ENCODE measurements at regions not wholly inside any gene's neighbourhood (a gene's known extent, or its start where the extent isn't known, plus 50 kb on each side); places are given as distances from the start of the nearest gene placed in this dataset.

DNA sequence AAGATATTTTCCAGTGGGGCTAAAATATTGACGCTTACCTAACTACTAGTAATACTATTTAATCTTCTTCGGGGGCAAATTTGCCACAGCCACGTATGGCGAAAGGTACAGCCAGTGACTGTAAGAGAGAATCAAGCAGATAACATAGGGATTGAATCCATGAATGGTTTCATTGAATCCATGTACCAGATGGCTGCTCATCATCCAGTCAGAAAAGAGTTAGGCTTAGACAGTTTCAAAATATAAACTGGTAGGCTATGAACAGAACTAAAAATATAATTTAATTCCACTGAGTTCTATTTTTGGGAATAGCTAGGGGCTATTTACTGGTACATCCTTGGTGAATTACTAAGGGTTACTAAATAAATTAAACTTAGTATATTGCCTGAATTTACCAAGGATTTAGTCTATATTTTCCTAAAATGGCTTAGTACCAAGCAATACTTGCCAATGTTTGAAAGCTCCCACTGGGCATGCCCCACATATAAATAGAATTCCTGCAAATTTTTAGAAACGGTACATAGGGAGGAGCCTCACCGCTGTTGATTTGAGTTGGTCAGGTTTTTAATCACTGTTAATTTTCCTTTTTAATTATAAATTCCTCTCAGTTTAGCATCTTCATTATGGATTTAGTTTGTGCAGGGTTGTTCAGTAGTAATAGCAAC, 55.8 kb upstream of the VLDLR start:
- no peak for ATAC-seq (ENCODE audit: poor library complexity)
- no peaks in the 10 kb centered on the region for H3K9me3 ChIP-seq (ENCODE audit: control insufficient read depth in 1 of 2, insufficient read depth in 1 of 2, low read length in 2 of 2)
- POLR2A ChIA-PET: no interaction called here
- CTCF ChIA-PET: no interaction called here
- no peak overlapping the region for H3K27ac ChIP-seq (ENCODE audit: low read depth in 1 of 2, low read length in 2 of 2)
- H3K4me1 ChIP-seq (ENCODE audit: insufficient read depth, low read length): no peaks in the 10 kb centered on the region
- no peaks in the 10 kb centered on the region for H3K36me3 Mint-ChIP-seq (ENCODE audit: low read depth)
- DNase-seq: no peak
- no peak overlapping the region for H3K4me3 ChIP-seq (ENCODE audit: low read length)
- no peaks in the 10 kb centered on the region for H3K36me3 ChIP-seq (ENCODE audit: insufficient read depth, low read length)
- H3K27me3 Mint-ChIP-seq: no peaks in the 10 kb centered on the region
- H3K4me1 Mint-ChIP-seq (ENCODE audit: low read depth): no peaks in the 10 kb centered on the region
- no peaks in the 10 kb centered on the region for H3K27me3 ChIP-seq (ENCODE audit: control insufficient read depth in 1 of 2, insufficient read depth in 2 of 2, low read length in 2 of 2)
- intact Hi-C loops (cut with DNase I, micrococcal nuclease): no loop called here
- no peak overlapping the region for H3K27ac Mint-ChIP-seq
- no peak for TF ChIP-seq CTCF (IDR thresholded peaks at IDR 0.05)
- H3K4me3 Mint-ChIP-seq: no peak overlapping the region
- no peaks in the 10 kb centered on the region for H3K9me3 Mint-ChIP-seq

DNA sequence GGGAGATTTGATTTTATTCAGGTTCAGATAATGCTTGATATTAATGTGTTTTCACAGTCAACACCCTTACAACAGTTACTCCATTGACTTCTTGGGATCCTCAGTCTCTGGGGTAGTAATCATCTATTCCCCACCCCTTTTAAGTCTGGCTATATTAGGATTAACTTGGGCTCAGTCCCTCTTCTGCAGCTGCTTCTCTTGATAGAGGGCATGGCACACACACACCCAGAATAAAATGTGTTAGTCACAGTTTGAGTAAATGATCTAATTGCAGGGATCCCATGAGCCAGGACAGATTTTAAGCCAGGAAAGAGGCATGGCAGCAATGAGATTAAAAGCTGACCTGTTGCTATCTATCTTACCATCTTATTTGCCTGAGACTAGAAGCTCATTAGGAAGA, 53.7 kb upstream of the VLDLR start:
- DNase-seq (no peak), ATAC-seq (ENCODE audit: poor library complexity) (no peak)
- Mint-ChIP-seq H3K27me3 (no peaks in the 10 kb centered on the region), H3K36me3 (ENCODE audit: low read depth) (no peaks in the 10 kb centered on the region), H3K4me1 (ENCODE audit: low read depth) (no peaks in the 10 kb centered on the region), H3K27ac (no peak overlapping the region), H3K4me3 (no peak overlapping the region), H3K9me3 (no peaks in the 10 kb centered on the region)
- Histone ChIP-seq H3K27ac (ENCODE audit: low read depth in 1 of 2, low read length in 2 of 2) (no peak overlapping the region), H3K4me3 (ENCODE audit: low read length) (no peak overlapping the region), H3K27me3 (ENCODE audit: control insufficient read depth in 1 of 2, insufficient read depth in 2 of 2, low read length in 2 of 2) (peaks cover 0 to 4% of the 10 kb centered on the region in 2 experiments), H3K36me3 (ENCODE audit: insufficient read depth, low read length) (no peaks in the 10 kb centered on the region), H3K4me1 (ENCODE audit: insufficient read depth, low read length) (no peaks in the 10 kb centered on the region), H3K9me3 (ENCODE audit: control insufficient read depth in 1 of 2, insufficient read depth in 1 of 2, low read length in 2 of 2) (no peaks in the 10 kb centered on the region)
- TF ChIP-seq CTCF (IDR thresholded peaks at IDR 0.05): no peak
- POLR2A ChIA-PET: no interaction called here
- intact Hi-C loops (cut with DNase I, micrococcal nuclease): no loop called here
- CTCF ChIA-PET: interaction anchor here (1.5 kb wide), 1 partner anchor 12 kb away, joined by 3 read pairs; no protein-coding TSS in a partner anchor

GRCh38 chr9:2568689-2569088, 52.9 kb upstream of the VLDLR start:
- Histone ChIP-seq H3K4me1 (ENCODE audit: insufficient read depth, low read length) (no peaks in the 10 kb centered on the region), H3K27ac (ENCODE audit: low read depth in 1 of 2, low read length in 2 of 2) (no peak overlapping the region), H3K9me3 (ENCODE audit: control insufficient read depth in 1 of 2, insufficient read depth in 1 of 2, low read length in 2 of 2) (no peaks in the 10 kb centered on the region), H3K36me3 (ENCODE audit: insufficient read depth, low read length) (no peaks in the 10 kb centered on the region), H3K27me3 (ENCODE audit: control insufficient read depth in 1 of 2, insufficient read depth in 2 of 2, low read length in 2 of 2) (peaks cover 0 to 4% of the 10 kb centered on the region in 2 experiments), H3K4me3 (ENCODE audit: low read length) (no peak overlapping the region)
- Mint-ChIP-seq H3K36me3 (ENCODE audit: low read depth) (no peaks in the 10 kb centered on the region), H3K9me3 (no peaks in the 10 kb centered on the region), H3K27me3 (peaks cover 5% of the 10 kb centered on the region), H3K4me3 (no peak overlapping the region), H3K4me1 (ENCODE audit: low read depth) (no peaks in the 10 kb centered on the region), H3K27ac (no peak overlapping the region)
- ChIA-PET CTCF (interaction anchor here (1.5 kb wide), 1 partner anchor 13 kb away, joined by 3 read pairs; no protein-coding TSS in a partner anchor), POLR2A (no interaction called here)
- no peak for TF ChIP-seq CTCF (IDR thresholded peaks at IDR 0.05)
- DNase-seq: no peak
- intact Hi-C loops (cut with DNase I, micrococcal nuclease): no loop called here
- no peak for ATAC-seq (ENCODE audit: poor library complexity)

Measured in CD4-positive, alpha-beta T cell (primary cell).